VCaP (cell line): ENCODE measurements at regions not wholly inside any gene's neighbourhood (a gene's known extent, or its start where the extent isn't known, plus 50 kb on each side); places are given as distances from the start of the nearest gene placed in this dataset.

ENCODE experiments used
- H3K27ac ChIP-seq: fragments of 450-650 bp; 2 replicates; pipeline ENCODE4 v1.5.1; 2017
- CTCF ChIP-seq: fragments of 450-650 bp; conservative IDR thresholded peaks from 2 replicates; pipeline ENCODE4 v1.5.1; 2017; ENCODE audit warnings: mild to moderate bottlenecking, moderate library complexity

- H3K27ac ChIP-seq: no peak overlapping the region
- TF ChIP-seq CTCF: no peak
Observed at GRCh38 chr9:26244661-26245451, 566.6 kb upstream of the TUSC1 start.

GRCh38 chr9:26243726-26244125 lies 565.5 kb upstream of the TUSC1 start:
- H3K27ac ChIP-seq: no peak overlapping the region
- TF ChIP-seq CTCF: no peak

- no peak for TF ChIP-seq CTCF
- H3K27ac ChIP-seq: no peak overlapping the region
Observed at GRCh38 chr9:26243029-26243697, 564.9 kb upstream of the TUSC1 start.

- no peak for TF ChIP-seq CTCF
- no peak overlapping the region for H3K27ac ChIP-seq
Observed at GRCh38 chr9:26240020-26240419, 561.8 kb upstream of the TUSC1 start.

- H3K27ac ChIP-seq: no peak overlapping the region
- no peak for TF ChIP-seq CTCF
Observed at GRCh38 chr9:26237256-26237655, 559.0 kb upstream of the TUSC1 start.

- TF ChIP-seq CTCF: no peak
- H3K27ac ChIP-seq: no peak overlapping the region
Observed at GRCh38 chr9:26234865-26235264, 556.6 kb upstream of the TUSC1 start.

GRCh38 chr9:26231391-26231790 lies 553.1 kb upstream of the TUSC1 start:
- no peak for TF ChIP-seq CTCF
- H3K27ac ChIP-seq: no peak overlapping the region
